Fibroblast of peridontal ligament (primary cell): ENCODE measurements at regions not wholly inside any gene's neighbourhood (a gene's known extent, or its start where the extent isn't known, plus 50 kb on each side); places are given as distances from the start of the nearest gene placed in this dataset.

Source experiments
- DNase-seq: peaks from one replicate; pipeline ENCODE4 v3.0.0-alpha.2; 2010; ENCODE audit errors: extremely low read depth

- DNase-seq, result no peak
Observed at GRCh38 chr10:110375121-110375520, 70.4 kb upstream of the SMNDC1 start.

- DNase-seq, result no peak
Observed at GRCh38 chr10:110376021-110376766, 71.5 kb upstream of the SMNDC1 start.

- no peak for DNase-seq
Observed at GRCh38 chr10:110376767-110377160, 72.0 kb upstream of the SMNDC1 start.

GRCh38 chr10:110378006-110378405 is 73.3 kb upstream of the SMNDC1 start:
- DNase-seq, result no peak

GRCh38 chr10:110378533-110379108 is 73.9 kb upstream of the SMNDC1 start:
- DNase-seq, result no peak

- no peak for DNase-seq
Observed at GRCh38 chr10:110379831-110380230, 75.1 kb upstream of the SMNDC1 start.

GRCh38 chr10:110380293-110380692 is 75.6 kb upstream of the SMNDC1 start:
- DNase-seq, result no peak

GRCh38 chr10:110382695-110383094 is 78.0 kb upstream of the SMNDC1 start:
- no peak for DNase-seq

GRCh38 chr10:110387617-110387982 is 82.9 kb upstream of the SMNDC1 start:
- DNase-seq, result no peak

GRCh38 chr10:110387983-110388686 is 83.4 kb upstream of the SMNDC1 start:
- DNase-seq, result no peak

- DNase-seq, result no peak
Observed at GRCh38 chr10:110388687-110389052, 84.0 kb upstream of the SMNDC1 start.

GRCh38 chr10:110389255-110389654 is 84.5 kb upstream of the SMNDC1 start:
- no peak for DNase-seq

GRCh38 chr10:110391541-110391940 is 86.8 kb upstream of the SMNDC1 start:
- DNase-seq, result no peak

- no peak for DNase-seq
Observed at GRCh38 chr10:110392121-110392520, 87.4 kb upstream of the SMNDC1 start.

GRCh38 chr10:110392868-110393740 is 88.4 kb upstream of the SMNDC1 start:
- peak; percentile 45 for DNase-seq

- DNase-seq, result no peak
Observed at GRCh38 chr10:110393866-110394265, 89.1 kb upstream of the SMNDC1 start.

GRCh38 chr10:110394296-110394695 is 89.6 kb upstream of the SMNDC1 start:
- DNase-seq, result no peak

GRCh38 chr10:110394898-110395297 is 90.2 kb upstream of the SMNDC1 start:
- DNase-seq, result no peak

GRCh38 chr10:110395350-110396283 is 90.9 kb upstream of the SMNDC1 start:
- DNase-seq, result peak; percentile 90

GRCh38 chr10:110396284-110396651 is 91.5 kb upstream of the SMNDC1 start:
- no peak for DNase-seq

GRCh38 chr10:110397856-110398255 is 93.1 kb upstream of the SMNDC1 start:
- DNase-seq, result no peak
